Heart left ventricle (tissue), 13 donors: ENCODE measurements at regions not wholly inside any gene's neighbourhood (a gene's known extent, or its start where the extent isn't known, plus 50 kb on each side); places are given as distances from the start of the nearest gene placed in this dataset.

Source experiments
- POLR2A ChIP-seq, 2 donors: fragments of 450-650 bp; IDR thresholded peaks; one replicate each; pipeline ENCODE4 v1.6.1; 2017; ENCODE audit warnings: antibody characterized with exemption in 2 of 2, mild to moderate bottlenecking in 2 of 2, moderate library complexity in 2 of 2
- TF ChIP-seq, protein P1 (sequence below), 12 donors: fragments of 200-600 bp; sonication (generic) in 4 of 12; IDR thresholded peaks; one replicate each; pipeline versions ENCODE4 v1.5.0 to v1.8.0; 2018 to 2022; ENCODE audit warnings: antibody characterized with exemption in 12 of 12, mild to moderate bottlenecking in 5 of 12
- donor health status: ischemic (EF 13 %, LVEDD 7.1; RV severe dilation, severe dysfunction).
- donor health status: DM: no; HTN: yes; CAD: no.
- donor health status: DM: no; HTN: no; CAD: no.
- donor health status: ischemic (EF 25% LVEDD 6.9; RV normal size, moderate dysfunction).
- donor health status: ischemic (EF 25% LVEDD 5.7; RV mildly dilated, moderate dysfunction).
- donor health status: ischemic (EF 35%, LVEDD 5.7; RV mildly dilated, moderate dysfunction).
- donor health status: nonischemic (EF 11% LVEDD 7.7; RV severe dilation, severe dysfunction).
- donor health status: DM: yes; HTN: yes; CAD: no.
- donor health status: PGD.
- donor health status: ischemic (EF 29% LVEDD 5.4; RV normal size, mild dysfunction).
- donor health status: nonischemic (EF 23%, LVEDD 6.1; RV moderate dilation, normal function).

DNA sequence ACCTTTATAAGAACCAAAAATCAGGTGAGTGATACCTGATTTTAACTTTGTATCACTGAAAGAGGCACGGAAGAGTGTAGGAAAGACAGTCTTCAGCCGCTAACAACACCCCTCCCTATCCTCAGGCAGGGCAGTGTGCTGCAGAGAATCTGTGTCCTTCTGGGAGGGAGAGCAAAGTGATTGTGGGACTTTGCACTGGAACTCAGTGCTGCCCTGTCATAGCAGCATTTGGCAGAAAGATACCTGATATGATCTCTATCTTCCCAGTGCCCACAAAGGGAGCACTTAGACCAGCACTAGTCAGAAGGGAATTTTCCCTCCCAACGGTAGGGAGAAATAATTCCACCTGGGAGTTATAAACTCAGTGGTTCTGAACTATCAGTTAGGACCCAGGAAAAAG is 139.0 kb downstream of the FMR1NB start:
- TF ChIP-seq, protein P1, sequence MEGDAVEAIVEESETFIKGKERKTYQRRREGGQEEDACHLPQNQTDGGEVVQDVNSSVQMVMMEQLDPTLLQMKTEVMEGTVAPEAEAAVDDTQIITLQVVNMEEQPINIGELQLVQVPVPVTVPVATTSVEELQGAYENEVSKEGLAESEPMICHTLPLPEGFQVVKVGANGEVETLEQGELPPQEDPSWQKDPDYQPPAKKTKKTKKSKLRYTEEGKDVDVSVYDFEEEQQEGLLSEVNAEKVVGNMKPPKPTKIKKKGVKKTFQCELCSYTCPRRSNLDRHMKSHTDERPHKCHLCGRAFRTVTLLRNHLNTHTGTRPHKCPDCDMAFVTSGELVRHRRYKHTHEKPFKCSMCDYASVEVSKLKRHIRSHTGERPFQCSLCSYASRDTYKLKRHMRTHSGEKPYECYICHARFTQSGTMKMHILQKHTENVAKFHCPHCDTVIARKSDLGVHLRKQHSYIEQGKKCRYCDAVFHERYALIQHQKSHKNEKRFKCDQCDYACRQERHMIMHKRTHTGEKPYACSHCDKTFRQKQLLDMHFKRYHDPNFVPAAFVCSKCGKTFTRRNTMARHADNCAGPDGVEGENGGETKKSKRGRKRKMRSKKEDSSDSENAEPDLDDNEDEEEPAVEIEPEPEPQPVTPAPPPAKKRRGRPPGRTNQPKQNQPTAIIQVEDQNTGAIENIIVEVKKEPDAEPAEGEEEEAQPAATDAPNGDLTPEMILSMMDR (IDR thresholded peaks at IDR 0.05), result no peak
- TF ChIP-seq POLR2A (IDR thresholded peaks at IDR 0.05), result no peak
